ENCODE measurements at regions not wholly inside any gene's neighbourhood (a gene's known extent, or its start where the extent isn't known, plus 50 kb on each side); places are given as distances from the start of the nearest gene placed in this dataset.
"Not testable (repeated sequence)": the region's sequence is repeated elsewhere in the genome, so short reads cannot be mapped to it uniquely, and the experiment has no call there.

GRCh38 chr9:85487872-85488271 is 253.9 kb downstream of the AGTPBP1 start:
- Histone ChIP-seq H3K27me3 (ENCODE audit: control insufficient read depth in 1 of 2, insufficient read depth in 2 of 2, low read length in 2 of 2) (peaks cover 0 to 4% of the 10 kb centered on the region in 2 donors), H3K9me3 (ENCODE audit: control insufficient read depth in 2 of 2, insufficient read depth in 1 of 2, low read depth in 1 of 2, low read length in 1 of 2) (no peaks in the 10 kb centered on the region), H3K4me3 (ENCODE audit: low read depth in 1 of 2, low read length in 2 of 2) (no peak overlapping the region), H3K27ac (ENCODE audit: low read depth in 2 of 2, low read length in 1 of 2) (no peak overlapping the region), H3K4me1 (ENCODE audit: control insufficient read depth in 2 of 2, insufficient read depth in 2 of 2, low read length in 1 of 2) (no peaks in the 10 kb centered on the region), H3K36me3 (ENCODE audit: control insufficient read depth in 2 of 2, insufficient read depth in 2 of 2, low read length in 1 of 2) (no peaks in the 10 kb centered on the region)
- WGBS, 2 donors = 71 to 74% methylated on average over 5 of the region's 5 CpGs

DNA sequence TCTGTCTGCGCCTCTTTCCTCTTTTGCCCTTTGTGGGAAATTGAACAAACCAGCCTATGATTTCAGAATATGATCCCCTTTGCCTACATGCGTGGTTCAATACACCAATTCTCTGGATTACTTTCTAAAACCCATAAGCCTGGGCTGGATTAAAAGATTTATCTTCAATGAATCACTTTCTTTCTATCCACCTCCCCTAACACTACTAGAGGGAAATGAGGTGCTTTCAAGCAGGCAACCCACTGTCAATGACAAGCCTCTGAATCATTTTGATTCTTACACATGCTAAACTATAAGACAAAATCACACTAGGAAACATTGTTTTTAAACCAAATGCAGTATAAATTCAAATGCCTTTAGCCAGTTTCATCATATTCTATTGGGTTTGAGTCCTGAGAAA is 257.5 kb downstream of the AGTPBP1 start:
- Histone ChIP-seq H3K4me3 (ENCODE audit: low read depth in 1 of 2, low read length in 2 of 2) (no peak overlapping the region), H3K27ac (ENCODE audit: low read depth in 2 of 2, low read length in 1 of 2) (no peak overlapping the region), H3K36me3 (ENCODE audit: control insufficient read depth in 2 of 2, insufficient read depth in 2 of 2, low read length in 1 of 2) (no peaks in the 10 kb centered on the region), H3K27me3 (ENCODE audit: control insufficient read depth in 1 of 2, insufficient read depth in 2 of 2, low read length in 2 of 2) (peaks cover 0 to 15% of the 10 kb centered on the region in 2 donors), H3K9me3 (ENCODE audit: control insufficient read depth in 2 of 2, insufficient read depth in 1 of 2, low read depth in 1 of 2, low read length in 1 of 2) (no peaks in the 10 kb centered on the region), H3K4me1 (ENCODE audit: control insufficient read depth in 2 of 2, insufficient read depth in 2 of 2, low read length in 1 of 2) (no peaks in the 10 kb centered on the region)
- 47 to 65% methylated on average over 2 of the region's 2 CpGs for WGBS, 2 donors

DNA sequence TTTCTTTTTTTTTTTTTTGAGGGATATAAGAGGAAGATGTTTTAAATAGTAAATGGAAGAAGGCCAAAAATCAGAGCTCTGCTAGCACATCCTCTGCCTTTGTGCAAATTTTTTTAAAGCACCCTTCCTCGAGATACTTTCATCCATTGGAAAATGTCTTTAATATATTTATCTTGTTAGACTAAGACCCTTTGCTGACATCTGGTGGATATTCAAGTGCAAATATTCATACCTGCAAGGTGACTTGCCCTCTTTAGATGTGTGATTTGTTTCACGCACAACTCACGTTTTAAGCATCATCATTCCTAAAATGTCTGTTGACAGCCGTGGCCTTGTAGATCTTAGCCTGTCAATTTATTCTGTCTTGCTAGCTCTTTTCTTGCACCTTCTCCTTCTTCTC is 258.5 kb downstream of the AGTPBP1 start:
- H3K36me3 ChIP-seq (ENCODE audit: control insufficient read depth in 2 of 2, insufficient read depth in 2 of 2, low read length in 1 of 2) = no peaks in the 10 kb centered on the region
- no peaks in the 10 kb centered on the region for H3K9me3 ChIP-seq (ENCODE audit: control insufficient read depth in 2 of 2, insufficient read depth in 1 of 2, low read depth in 1 of 2, low read length in 1 of 2)
- no peak overlapping the region for H3K27ac ChIP-seq (ENCODE audit: low read depth in 2 of 2, low read length in 1 of 2)
- WGBS, 2 donors = 67 to 74% methylated on average over 4 of the region's 4 CpGs
- H3K27me3 ChIP-seq (ENCODE audit: control insufficient read depth in 1 of 2, insufficient read depth in 2 of 2, low read length in 2 of 2) = peaks cover 0 to 15% of the 10 kb centered on the region in 2 donors
- no peak overlapping the region for H3K4me3 ChIP-seq (ENCODE audit: low read depth in 1 of 2, low read length in 2 of 2)
- H3K4me1 ChIP-seq (ENCODE audit: control insufficient read depth in 2 of 2, insufficient read depth in 2 of 2, low read length in 1 of 2) = no peaks in the 10 kb centered on the region

GRCh38 chr9:85479305-85479704 is 262.4 kb downstream of the AGTPBP1 start:
- Histone ChIP-seq H3K36me3 (ENCODE audit: control insufficient read depth in 2 of 2, insufficient read depth in 2 of 2, low read length in 1 of 2) (no peaks in the 10 kb centered on the region), H3K27me3 (ENCODE audit: control insufficient read depth in 1 of 2, insufficient read depth in 2 of 2, low read length in 2 of 2) (peaks cover 0 to 10% of the 10 kb centered on the region in 2 donors), H3K9me3 (ENCODE audit: control insufficient read depth in 2 of 2, insufficient read depth in 1 of 2, low read depth in 1 of 2, low read length in 1 of 2) (peaks cover 0 to 7% of the 10 kb centered on the region in 2 donors), H3K4me3 (ENCODE audit: low read depth in 1 of 2, low read length in 2 of 2) (no peak overlapping the region), H3K27ac (ENCODE audit: low read depth in 2 of 2, low read length in 1 of 2) (no peak overlapping the region), H3K4me1 (ENCODE audit: control insufficient read depth in 2 of 2, insufficient read depth in 2 of 2, low read length in 1 of 2) (no peaks in the 10 kb centered on the region)
- WGBS, 2 donors = 88 to 95% methylated on average over 1 of the region's 1 CpG

DNA sequence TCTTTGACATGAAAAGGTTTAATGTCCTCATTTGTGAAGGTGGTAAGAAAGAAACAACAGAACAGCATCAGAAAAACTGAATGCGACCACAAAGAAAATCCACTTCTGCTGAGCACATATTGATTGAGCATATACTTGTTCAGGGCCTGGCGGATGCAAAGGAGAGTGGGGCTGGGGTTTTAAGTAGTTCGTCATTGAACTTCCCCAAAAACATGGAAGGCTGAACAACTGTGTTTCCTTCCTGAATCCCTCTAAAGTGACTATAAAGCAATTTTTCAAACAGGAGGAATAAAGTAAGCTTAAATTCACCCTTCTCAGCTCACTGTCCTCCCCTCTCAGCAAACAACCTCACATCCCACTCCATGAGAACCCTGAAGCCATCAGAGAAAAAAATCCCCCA is 262.9 kb downstream of the AGTPBP1 start:
- no peak overlapping the region for H3K4me3 ChIP-seq (ENCODE audit: low read depth in 1 of 2, low read length in 2 of 2)
- WGBS, 2 donors = 86 to 90% methylated on average over 3 of the region's 3 CpGs
- H3K4me1 ChIP-seq (ENCODE audit: control insufficient read depth in 2 of 2, insufficient read depth in 2 of 2, low read length in 1 of 2) = no peaks in the 10 kb centered on the region
- no peaks in the 10 kb centered on the region for H3K36me3 ChIP-seq (ENCODE audit: control insufficient read depth in 2 of 2, insufficient read depth in 2 of 2, low read length in 1 of 2)
- H3K27ac ChIP-seq (ENCODE audit: low read depth in 2 of 2, low read length in 1 of 2) = no peak overlapping the region
- H3K27me3 ChIP-seq (ENCODE audit: control insufficient read depth in 1 of 2, insufficient read depth in 2 of 2, low read length in 2 of 2) = peaks cover 0 to 10% of the 10 kb centered on the region in 2 donors
- peaks cover 0 to 7% of the 10 kb centered on the region in 2 donors for H3K9me3 ChIP-seq (ENCODE audit: control insufficient read depth in 2 of 2, insufficient read depth in 1 of 2, low read depth in 1 of 2, low read length in 1 of 2)

GRCh38 chr9:85474896-85475295 is 266.9 kb downstream of the AGTPBP1 start:
- not testable (repeated sequence) for H3K27me3 ChIP-seq (ENCODE audit: control insufficient read depth in 1 of 2, insufficient read depth in 2 of 2, low read length in 2 of 2); H3K4me3 ChIP-seq (ENCODE audit: low read depth in 1 of 2, low read length in 2 of 2); H3K9me3 ChIP-seq (ENCODE audit: control insufficient read depth in 2 of 2, insufficient read depth in 1 of 2, low read depth in 1 of 2, low read length in 1 of 2); H3K36me3 ChIP-seq (ENCODE audit: control insufficient read depth in 2 of 2, insufficient read depth in 2 of 2, low read length in 1 of 2); H3K4me1 ChIP-seq (ENCODE audit: control insufficient read depth in 2 of 2, insufficient read depth in 2 of 2, low read length in 1 of 2); H3K27ac ChIP-seq (ENCODE audit: low read depth in 2 of 2, low read length in 1 of 2)

DNA sequence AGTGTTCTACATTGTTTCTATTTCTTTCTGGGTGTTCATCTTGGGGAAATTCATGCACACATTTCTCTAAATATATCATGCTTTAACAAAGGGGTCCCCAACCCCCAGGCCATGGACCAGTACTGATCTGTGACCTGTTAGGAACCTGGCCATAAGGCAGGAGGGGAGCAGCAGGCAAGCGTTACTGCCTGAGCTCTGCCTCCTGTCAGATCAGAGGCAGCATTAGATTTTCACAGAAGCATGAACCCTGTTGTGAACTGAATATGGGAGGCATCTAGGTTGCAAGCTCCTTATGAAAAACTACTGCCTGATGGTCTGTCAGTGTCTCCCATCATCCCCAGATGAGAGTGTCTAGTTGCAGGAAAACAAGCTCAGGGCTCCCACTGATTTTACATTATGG is 270.0 kb downstream of the AGTPBP1 start:
- Histone ChIP-seq H3K4me3 (ENCODE audit: low read depth in 1 of 2, low read length in 2 of 2) (no peak overlapping the region), H3K4me1 (ENCODE audit: control insufficient read depth in 2 of 2, insufficient read depth in 2 of 2, low read length in 1 of 2) (no peaks in the 10 kb centered on the region), H3K9me3 (ENCODE audit: control insufficient read depth in 2 of 2, insufficient read depth in 1 of 2, low read depth in 1 of 2, low read length in 1 of 2) (peaks cover 0 to 7% of the 10 kb centered on the region in 2 donors), H3K36me3 (ENCODE audit: control insufficient read depth in 2 of 2, insufficient read depth in 2 of 2, low read length in 1 of 2) (no peaks in the 10 kb centered on the region), H3K27ac (ENCODE audit: low read depth in 2 of 2, low read length in 1 of 2) (no peak overlapping the region), H3K27me3 (ENCODE audit: control insufficient read depth in 1 of 2, insufficient read depth in 2 of 2, low read length in 2 of 2) (peaks cover 0 to 4% of the 10 kb centered on the region in 2 donors)
- 67 to 82% methylated on average over 1 of the region's 1 CpG for WGBS, 2 donors

DNA sequence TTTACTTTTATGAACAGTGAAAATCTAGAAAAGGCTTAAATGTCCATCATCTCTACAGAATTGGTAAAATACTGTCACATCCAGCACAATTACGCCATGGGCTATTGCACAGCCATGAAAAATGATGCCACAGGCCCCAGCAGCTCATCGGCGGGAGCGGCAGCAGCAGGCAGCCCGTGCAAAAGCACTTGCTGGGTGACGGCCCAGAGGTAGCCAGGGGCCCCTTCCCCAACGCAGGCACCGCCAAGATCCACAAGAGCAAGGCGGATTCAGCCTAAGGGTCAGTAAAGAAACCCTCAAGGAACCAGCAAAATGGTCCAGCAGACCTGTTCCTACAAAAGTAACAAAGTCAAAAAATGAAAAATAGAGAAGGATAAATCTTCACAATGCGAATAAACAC is 272.7 kb downstream of the AGTPBP1 start:
- Histone ChIP-seq H3K27me3 (ENCODE audit: control insufficient read depth in 1 of 2, insufficient read depth in 2 of 2, low read length in 2 of 2) (peaks cover 0 to 4% of the 10 kb centered on the region in 2 donors), H3K27ac (ENCODE audit: low read depth in 2 of 2, low read length in 1 of 2) (no peak overlapping the region)

GRCh38 chr9:85466834-85467233 is 274.9 kb downstream of the AGTPBP1 start:
- Histone ChIP-seq H3K9me3 (ENCODE audit: control insufficient read depth in 2 of 2, insufficient read depth in 1 of 2, low read depth in 1 of 2, low read length in 1 of 2) (no peaks in the 10 kb centered on the region), H3K27me3 (ENCODE audit: control insufficient read depth in 1 of 2, insufficient read depth in 2 of 2, low read length in 2 of 2) (peaks cover 0 to 2% of the 10 kb centered on the region in 2 donors), H3K4me1 (ENCODE audit: control insufficient read depth in 2 of 2, insufficient read depth in 2 of 2, low read length in 1 of 2) (no peaks in the 10 kb centered on the region), H3K27ac (ENCODE audit: low read depth in 2 of 2, low read length in 1 of 2) (no peak overlapping the region), H3K36me3 (ENCODE audit: control insufficient read depth in 2 of 2, insufficient read depth in 2 of 2, low read length in 1 of 2) (no peaks in the 10 kb centered on the region), H3K4me3 (ENCODE audit: low read depth in 1 of 2, low read length in 2 of 2) (no peak overlapping the region)
- 78 to 80% methylated on average over 10 of the region's 10 CpGs for WGBS, 2 donors

More for the DNA sequence above, 272.7 kb downstream of the AGTPBP1 start:
- Histone ChIP-seq H3K9me3 (ENCODE audit: control insufficient read depth in 2 of 2, insufficient read depth in 1 of 2, low read depth in 1 of 2, low read length in 1 of 2) (no peaks in the 10 kb centered on the region), H3K4me3 (ENCODE audit: low read depth in 1 of 2, low read length in 2 of 2) (no peak overlapping the region), H3K36me3 (ENCODE audit: control insufficient read depth in 2 of 2, insufficient read depth in 2 of 2, low read length in 1 of 2) (no peaks in the 10 kb centered on the region), H3K4me1 (ENCODE audit: control insufficient read depth in 2 of 2, insufficient read depth in 2 of 2, low read length in 1 of 2) (no peaks in the 10 kb centered on the region)
- 85 to 91% methylated on average over 10 of the region's 10 CpGs for WGBS, 2 donors

GRCh38 chr9:85458114-85458864 is 283.5 kb downstream of the AGTPBP1 start:
- H3K36me3 ChIP-seq (ENCODE audit: control insufficient read depth in 2 of 2, insufficient read depth in 2 of 2, low read length in 1 of 2); H3K9me3 ChIP-seq (ENCODE audit: control insufficient read depth in 2 of 2, insufficient read depth in 1 of 2, low read depth in 1 of 2, low read length in 1 of 2): not testable (repeated sequence)
- 83 to 92% methylated on average over 4 to 5 of the region's 5 CpGs for WGBS, 2 donors

More at GRCh38 chr9:85458114-85458864, 283.5 kb downstream of the AGTPBP1 start:
- H3K27me3 ChIP-seq (ENCODE audit: control insufficient read depth in 1 of 2, insufficient read depth in 2 of 2, low read length in 2 of 2); H3K27ac ChIP-seq (ENCODE audit: low read depth in 2 of 2, low read length in 1 of 2); H3K4me1 ChIP-seq (ENCODE audit: control insufficient read depth in 2 of 2, insufficient read depth in 2 of 2, low read length in 1 of 2); H3K4me3 ChIP-seq (ENCODE audit: low read depth in 1 of 2, low read length in 2 of 2): not testable (repeated sequence)
